ENCODE measurements at regions not wholly inside any gene's neighbourhood (a gene's known extent, or its start where the extent isn't known, plus 50 kb on each side); places are given as distances from the start of the nearest gene placed in this dataset.

DNA sequence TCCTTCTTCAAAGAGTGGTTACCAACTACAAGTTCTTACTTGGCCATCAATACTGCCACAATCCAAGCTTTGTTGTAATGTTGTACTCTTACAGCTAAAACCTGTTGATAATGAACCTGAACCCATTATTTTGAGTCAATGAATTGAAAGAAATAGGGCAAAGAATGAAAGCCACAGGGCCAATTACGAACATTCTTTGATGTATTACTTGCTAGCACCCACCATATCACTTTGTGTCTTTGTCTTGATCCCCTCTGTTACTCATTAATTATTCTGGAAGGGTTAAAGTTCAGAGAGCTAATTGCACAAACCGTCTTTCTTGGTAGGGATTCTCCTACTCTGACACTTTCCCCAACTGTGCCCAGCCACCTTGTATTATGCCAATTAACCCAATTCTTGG, 53.2 kb upstream of the TFEC start:
- TF ChIP-seq, protein P1, sequence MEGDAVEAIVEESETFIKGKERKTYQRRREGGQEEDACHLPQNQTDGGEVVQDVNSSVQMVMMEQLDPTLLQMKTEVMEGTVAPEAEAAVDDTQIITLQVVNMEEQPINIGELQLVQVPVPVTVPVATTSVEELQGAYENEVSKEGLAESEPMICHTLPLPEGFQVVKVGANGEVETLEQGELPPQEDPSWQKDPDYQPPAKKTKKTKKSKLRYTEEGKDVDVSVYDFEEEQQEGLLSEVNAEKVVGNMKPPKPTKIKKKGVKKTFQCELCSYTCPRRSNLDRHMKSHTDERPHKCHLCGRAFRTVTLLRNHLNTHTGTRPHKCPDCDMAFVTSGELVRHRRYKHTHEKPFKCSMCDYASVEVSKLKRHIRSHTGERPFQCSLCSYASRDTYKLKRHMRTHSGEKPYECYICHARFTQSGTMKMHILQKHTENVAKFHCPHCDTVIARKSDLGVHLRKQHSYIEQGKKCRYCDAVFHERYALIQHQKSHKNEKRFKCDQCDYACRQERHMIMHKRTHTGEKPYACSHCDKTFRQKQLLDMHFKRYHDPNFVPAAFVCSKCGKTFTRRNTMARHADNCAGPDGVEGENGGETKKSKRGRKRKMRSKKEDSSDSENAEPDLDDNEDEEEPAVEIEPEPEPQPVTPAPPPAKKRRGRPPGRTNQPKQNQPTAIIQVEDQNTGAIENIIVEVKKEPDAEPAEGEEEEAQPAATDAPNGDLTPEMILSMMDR (IDR thresholded peaks at IDR 0.05) = no peak
- DNase-seq (ENCODE audit: low spot score) = no peak
- Mint-ChIP-seq H3K9me3 (ENCODE audit: low read depth) (peaks cover 15% of the 10 kb centered on the region), H3K36me3 (ENCODE audit: low read depth) (peaks cover 5% of the 10 kb centered on the region), H3K4me1 (ENCODE audit: low read depth) (no peaks in the 10 kb centered on the region), H3K4me3 (ENCODE audit: unreplicated experiment) (no peak overlapping the region), H3K27ac (ENCODE audit: unreplicated experiment) (no peak overlapping the region), H3K27me3 (ENCODE audit: low read depth) (peaks cover 5% of the 10 kb centered on the region)

DNA sequence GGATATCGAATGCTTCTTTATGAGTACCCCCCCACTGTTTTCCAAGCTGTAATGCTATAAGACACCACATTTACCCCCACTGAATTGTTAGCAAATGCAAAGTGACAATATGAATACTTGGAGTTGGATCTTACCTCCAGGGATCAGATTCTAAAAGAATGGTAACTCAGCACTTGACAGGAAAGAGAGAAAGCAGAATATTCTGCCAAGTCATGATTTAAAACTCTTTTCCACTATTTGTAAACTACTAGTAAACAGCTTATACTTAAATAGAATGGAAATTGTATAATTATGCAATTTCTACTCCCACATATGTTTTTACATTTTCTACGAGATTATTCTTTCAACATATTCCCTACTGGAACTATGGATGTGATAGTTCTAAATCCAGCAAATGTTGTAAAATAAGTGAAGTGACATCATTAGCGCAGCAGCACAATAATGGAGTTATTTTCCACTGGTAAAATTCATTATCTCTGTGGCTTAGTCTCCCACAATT, 56.0 kb upstream of the TFEC start:
- H3K4me1 Mint-ChIP-seq (ENCODE audit: low read depth) = no peaks in the 10 kb centered on the region
- H3K27me3 Mint-ChIP-seq (ENCODE audit: low read depth) = peaks cover 5% of the 10 kb centered on the region
- TF ChIP-seq, protein P1 (IDR thresholded peaks at IDR 0.05) = no peak
- H3K9me3 Mint-ChIP-seq (ENCODE audit: low read depth) = no peaks in the 10 kb centered on the region
- no peaks in the 10 kb centered on the region for H3K36me3 Mint-ChIP-seq (ENCODE audit: low read depth)
- DNase-seq (ENCODE audit: low spot score) = no peak
- H3K4me3 Mint-ChIP-seq (ENCODE audit: unreplicated experiment) = no peak overlapping the region
- H3K27ac Mint-ChIP-seq (ENCODE audit: unreplicated experiment) = no peak overlapping the region

DNA sequence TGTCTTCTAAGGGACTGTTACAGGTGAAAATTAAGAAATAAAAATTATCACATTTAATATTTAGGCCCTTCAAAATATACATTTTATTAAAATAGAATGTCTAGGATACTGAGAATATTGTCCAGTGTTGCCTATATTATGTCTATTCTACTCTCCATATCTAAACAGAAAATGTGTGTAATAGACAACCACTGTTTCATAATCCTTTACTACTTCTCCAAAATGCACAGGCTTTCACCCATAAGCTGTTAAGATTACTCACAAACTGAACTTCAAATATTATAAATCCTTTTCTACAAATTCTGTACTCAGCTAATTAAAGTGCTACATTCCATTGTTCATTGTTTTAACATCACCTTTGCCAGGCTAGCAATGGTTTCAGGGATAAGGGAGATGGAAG, 56.7 kb upstream of the TFEC start:
- no peaks in the 10 kb centered on the region for H3K36me3 Mint-ChIP-seq (ENCODE audit: low read depth)
- TF ChIP-seq, protein P1 (IDR thresholded peaks at IDR 0.05) = no peak
- peaks cover 5% of the 10 kb centered on the region for H3K27me3 Mint-ChIP-seq (ENCODE audit: low read depth)
- DNase-seq (ENCODE audit: low spot score) = no peak
- H3K4me3 Mint-ChIP-seq (ENCODE audit: unreplicated experiment) = no peak overlapping the region
- H3K9me3 Mint-ChIP-seq (ENCODE audit: low read depth) = no peaks in the 10 kb centered on the region
- no peak overlapping the region for H3K27ac Mint-ChIP-seq (ENCODE audit: unreplicated experiment)
- no peaks in the 10 kb centered on the region for H3K4me1 Mint-ChIP-seq (ENCODE audit: low read depth)

GRCh38 chr7:116087984-116088383, 57.4 kb upstream of the TFEC start:
- peaks cover 5% of the 10 kb centered on the region for H3K27me3 Mint-ChIP-seq (ENCODE audit: low read depth)
- H3K36me3 Mint-ChIP-seq (ENCODE audit: low read depth) = no peaks in the 10 kb centered on the region
- no peak overlapping the region for H3K27ac Mint-ChIP-seq (ENCODE audit: unreplicated experiment)
- TF ChIP-seq, protein P1 (IDR thresholded peaks at IDR 0.05) = no peak
- DNase-seq (ENCODE audit: low spot score) = no peak
- H3K4me3 Mint-ChIP-seq (ENCODE audit: unreplicated experiment) = no peak overlapping the region
- no peaks in the 10 kb centered on the region for H3K9me3 Mint-ChIP-seq (ENCODE audit: low read depth)
- H3K4me1 Mint-ChIP-seq (ENCODE audit: low read depth) = no peaks in the 10 kb centered on the region

- H3K9me3 Mint-ChIP-seq (ENCODE audit: low read depth) = no peaks in the 10 kb centered on the region
- peaks cover 5% of the 10 kb centered on the region for H3K27me3 Mint-ChIP-seq (ENCODE audit: low read depth)
- H3K27ac Mint-ChIP-seq (ENCODE audit: unreplicated experiment) = no peak overlapping the region
- no peak for DNase-seq (ENCODE audit: low spot score)
- TF ChIP-seq, protein P1 (IDR thresholded peaks at IDR 0.05) = no peak
- H3K4me3 Mint-ChIP-seq (ENCODE audit: unreplicated experiment) = no peak overlapping the region
- H3K4me1 Mint-ChIP-seq (ENCODE audit: low read depth) = no peaks in the 10 kb centered on the region
- no peaks in the 10 kb centered on the region for H3K36me3 Mint-ChIP-seq (ENCODE audit: low read depth)
These were observed 58.7 kb upstream of the TFEC start for GRCh38 chr7:116089293-116089692.

Data from chondrocyte (in vitro differentiated cells).